ENCODE measurements at regions not wholly inside any gene's neighbourhood (a gene's known extent, or its start where the extent isn't known, plus 50 kb on each side); places are given as distances from the start of the nearest gene placed in this dataset.

DNA sequence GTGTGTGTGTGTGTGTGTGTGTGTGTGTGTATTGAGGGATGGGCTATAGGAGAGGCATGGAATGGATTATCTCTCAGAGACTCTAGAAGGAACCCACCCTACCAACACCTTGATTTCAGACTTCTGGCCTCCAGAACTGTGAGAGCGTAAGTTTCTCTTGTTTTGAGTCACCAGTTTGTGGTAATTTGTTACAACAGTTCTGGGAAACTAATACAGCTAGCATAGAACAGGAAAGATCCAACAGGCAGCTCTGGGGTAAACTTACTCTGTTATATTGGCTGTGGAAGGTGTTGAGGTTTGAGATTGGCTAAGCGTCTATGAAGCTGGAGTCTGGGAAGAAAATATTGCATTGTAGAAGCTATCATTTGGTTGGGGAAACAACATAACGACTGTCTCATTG, 334.3 kb downstream of the AACS start:
- TF ChIP-seq CTCF (IDR thresholded peaks at IDR 0.05) = no peak
- TF ChIP-seq POLR2A (IDR thresholded peaks at IDR 0.05) = no peak
